AG04449 (cell line): ENCODE measurements at regions not wholly inside any gene's neighbourhood (a gene's known extent, or its start where the extent isn't known, plus 50 kb on each side); places are given as distances from the start of the nearest gene placed in this dataset.
A peak's percentile ranks its signal among the peaks of the same experiment; 100 is the strongest.

Source experiments
- CTCF ChIA-PET: fragments of 350-600 bp; formaldehyde crosslinking; extraction: SDS; loops from one replicate; lab custom pipeline; 2021; ENCODE audit warnings: antibody characterized with exemption; lab: Yijun Ruan, JAX
- POLR2A ChIA-PET: fragments of 400-600, 350-600 bp; formaldehyde crosslinking; extraction: SDS; loops from one replicate; lab custom pipeline; 2020; ENCODE audit warnings: antibody characterized with exemption, inconsistent platforms; lab: Yijun Ruan, JAX
- DNase-seq: peaks from one replicate; pipeline ENCODE4 v3.0.0-alpha.2; 2010; ENCODE audit warnings: low read depth, low spot score
- H3K4me3 ChIP-seq: 2 replicates; pipeline ENCODE4 v1.5.1; 2011; ENCODE audit warnings: low read depth, mild to moderate bottlenecking, control low read depth, low read length
- TF ChIP-seq, protein P1 (sequence below): IDR thresholded peaks from one replicate; pipeline ENCODE4 v1.5.1; 2011; ENCODE audit warnings: mild to moderate bottlenecking, moderate library complexity, low read length, control low read depth, inconsistent platforms; ENCODE audit not compliant: insufficient read depth; ENCODE audit errors: missing control alignments

DNA sequence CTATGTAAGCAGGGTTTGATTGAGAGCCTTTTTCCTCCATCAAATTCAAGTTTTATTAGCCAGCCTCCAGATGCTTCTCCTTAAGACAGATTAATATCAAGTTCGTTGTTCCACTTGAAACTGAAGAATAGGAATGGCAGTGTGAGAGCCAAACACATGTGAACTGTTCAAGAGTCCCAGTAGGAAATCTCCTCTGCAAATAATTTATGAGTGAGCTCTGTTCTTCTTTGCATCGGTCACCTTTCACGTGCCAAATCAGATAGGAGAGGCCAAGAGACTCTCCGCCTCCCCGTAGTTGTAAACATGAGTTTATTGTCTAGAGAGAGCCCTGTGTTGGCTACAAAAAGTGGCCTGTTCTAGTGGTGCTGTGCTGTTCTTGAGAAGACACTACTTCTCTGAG is 372.1 kb upstream of the NR2F2 start:
- ChIA-PET CTCF (no interaction called here), POLR2A (no interaction called here)
- no peak for DNase-seq
- TF ChIP-seq, protein P1, sequence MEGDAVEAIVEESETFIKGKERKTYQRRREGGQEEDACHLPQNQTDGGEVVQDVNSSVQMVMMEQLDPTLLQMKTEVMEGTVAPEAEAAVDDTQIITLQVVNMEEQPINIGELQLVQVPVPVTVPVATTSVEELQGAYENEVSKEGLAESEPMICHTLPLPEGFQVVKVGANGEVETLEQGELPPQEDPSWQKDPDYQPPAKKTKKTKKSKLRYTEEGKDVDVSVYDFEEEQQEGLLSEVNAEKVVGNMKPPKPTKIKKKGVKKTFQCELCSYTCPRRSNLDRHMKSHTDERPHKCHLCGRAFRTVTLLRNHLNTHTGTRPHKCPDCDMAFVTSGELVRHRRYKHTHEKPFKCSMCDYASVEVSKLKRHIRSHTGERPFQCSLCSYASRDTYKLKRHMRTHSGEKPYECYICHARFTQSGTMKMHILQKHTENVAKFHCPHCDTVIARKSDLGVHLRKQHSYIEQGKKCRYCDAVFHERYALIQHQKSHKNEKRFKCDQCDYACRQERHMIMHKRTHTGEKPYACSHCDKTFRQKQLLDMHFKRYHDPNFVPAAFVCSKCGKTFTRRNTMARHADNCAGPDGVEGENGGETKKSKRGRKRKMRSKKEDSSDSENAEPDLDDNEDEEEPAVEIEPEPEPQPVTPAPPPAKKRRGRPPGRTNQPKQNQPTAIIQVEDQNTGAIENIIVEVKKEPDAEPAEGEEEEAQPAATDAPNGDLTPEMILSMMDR: no peak
- H3K4me3 ChIP-seq: no peak overlapping the region

GRCh38 chr15:95968856-95969255 is 361.6 kb upstream of the NR2F2 start:
- no peak overlapping the region for H3K4me3 ChIP-seq
- CTCF ChIA-PET: no interaction called here
- no peak for DNase-seq
- TF ChIP-seq, protein P1: no peak
- POLR2A ChIA-PET: no interaction called here

DNA sequence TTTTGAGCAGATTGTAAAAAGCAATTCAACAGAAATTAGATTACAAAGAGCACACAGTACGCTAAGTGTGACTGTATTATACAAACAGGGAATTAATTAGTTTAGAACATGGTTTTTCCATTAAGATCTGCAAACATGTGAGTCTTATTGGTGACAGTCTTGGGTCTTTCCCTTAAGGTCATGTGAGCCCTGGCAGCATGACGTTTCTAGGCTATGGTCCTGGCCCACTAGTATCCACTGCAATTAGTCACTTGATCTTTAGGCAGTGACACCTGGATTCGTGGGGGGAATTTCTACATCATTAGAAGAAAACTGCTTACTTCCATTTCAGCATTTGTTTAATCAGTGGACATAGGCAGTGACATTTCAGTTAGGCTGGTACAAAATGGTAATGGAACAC is 360.2 kb upstream of the NR2F2 start:
- CTCF ChIA-PET: interaction anchor here (0.7 kb wide), 1 partner anchor 29 kb away, joined by 3 read pairs; no protein-coding TSS in a partner anchor
- H3K4me3 ChIP-seq: no peak overlapping the region
- POLR2A ChIA-PET: no interaction called here

GRCh38 chr15:95972041-95972553 is 358.4 kb upstream of the NR2F2 start:
- POLR2A ChIA-PET: no interaction called here
- CTCF ChIA-PET: no interaction called here
- DNase-seq: peak; percentile 56
- no peak overlapping the region; the same call in 1 of the 2 replicates for H3K4me3 ChIP-seq
- TF ChIP-seq, protein P1: no peak

More for the DNA sequence above, 360.2 kb upstream of the NR2F2 start:
- no peak for DNase-seq
- TF ChIP-seq, protein P1: no peak

GRCh38 chr15:95972812-95973211 is 357.7 kb upstream of the NR2F2 start:
- no peak overlapping the region for H3K4me3 ChIP-seq
- TF ChIP-seq, protein P1: no peak
- DNase-seq: no peak
- POLR2A ChIA-PET: no interaction called here
- CTCF ChIA-PET: no interaction called here

GRCh38 chr15:95973566-95974256 is 356.8 kb upstream of the NR2F2 start:
- ChIA-PET CTCF (no interaction called here), POLR2A (no interaction called here)
- DNase-seq: no peak
- no peak overlapping the region for H3K4me3 ChIP-seq
- TF ChIP-seq, protein P1: no peak
